AG04450 (cell line): ENCODE measurements at regions not wholly inside any gene's neighbourhood (a gene's known extent, or its start where the extent isn't known, plus 50 kb on each side); places are given as distances from the start of the nearest gene placed in this dataset.

Source experiments
- CTCF ChIA-PET: fragments of 300-600, 350-600 bp; formaldehyde crosslinking; extraction: SDS; loops from one replicate; lab custom pipeline; 2022; ENCODE audit warnings: antibody characterized with exemption, inconsistent platforms; lab: Charles Lee
- POLR2A ChIA-PET: fragments of 350-600 bp; formaldehyde crosslinking; extraction: SDS; loops from one replicate; lab custom pipeline; 2021; ENCODE audit warnings: antibody characterized with exemption, inconsistent platforms; lab: Yijun Ruan, JAX
- DNase-seq: peaks from one replicate; pipeline ENCODE4 v3.0.0-alpha.2; 2011; ENCODE audit warnings: low read depth, low spot score
- H3K27ac ChIP-seq: one replicate; pipeline ENCODE4 v1.5.1; 2012; ENCODE audit warnings: low read depth, low read length, control low read depth
- H3K27me3 ChIP-seq: one replicate; pipeline ENCODE4 v1.6.0; 2012; ENCODE audit warnings: low read length; ENCODE audit not compliant: control insufficient read depth, insufficient read depth
- H3K4me3 ChIP-seq: 2 replicates; pipeline ENCODE4 v1.5.1; 2011; ENCODE audit warnings: mild to moderate bottlenecking, low read depth, low read length, control low read depth
- H3K9me3 ChIP-seq: 2 replicates; pipeline ENCODE4 v1.5.1; 2012; ENCODE audit warnings: low read length; ENCODE audit not compliant: control insufficient read depth, insufficient read depth
- TF ChIP-seq, protein P1 (sequence below): IDR thresholded peaks from 2 replicates; pipeline ENCODE4 v1.5.1; 2011; ENCODE audit warnings: low read depth, low read length, control low read depth, inconsistent platforms

DNA sequence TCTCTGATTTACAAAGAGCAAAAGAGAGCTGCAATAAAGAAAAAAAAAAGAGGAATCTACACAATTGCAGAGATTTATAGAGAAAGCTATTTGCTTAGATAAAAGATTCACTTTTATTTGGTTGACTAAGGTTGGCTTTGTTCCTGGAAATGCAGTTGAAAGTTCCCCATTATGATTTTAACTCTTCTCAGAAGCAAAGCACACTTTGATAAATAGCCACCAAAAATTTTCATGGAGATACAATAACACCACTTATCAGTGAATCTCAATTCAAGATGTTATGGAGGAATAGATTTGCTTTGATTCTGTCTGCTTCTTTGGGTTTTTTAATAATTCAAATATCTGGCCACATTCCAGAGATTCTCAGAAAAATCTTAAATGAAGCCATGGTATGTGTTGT lies 88.5 kb upstream of the ANO3 start:
- no peaks in the 10 kb centered on the region for H3K27me3 ChIP-seq
- ChIA-PET CTCF (interaction anchor here (0.8 to 3.3 kb wide), 7 partner anchors 12 to 272 kb away, joined by 3 to 16 read pairs (median 5); no protein-coding TSS in a partner anchor), POLR2A (interaction anchor here (1.7 kb wide), 1 partner anchor 12 kb away, joined by 3 read pairs; no protein-coding TSS in a partner anchor)
- TF ChIP-seq, protein P1, sequence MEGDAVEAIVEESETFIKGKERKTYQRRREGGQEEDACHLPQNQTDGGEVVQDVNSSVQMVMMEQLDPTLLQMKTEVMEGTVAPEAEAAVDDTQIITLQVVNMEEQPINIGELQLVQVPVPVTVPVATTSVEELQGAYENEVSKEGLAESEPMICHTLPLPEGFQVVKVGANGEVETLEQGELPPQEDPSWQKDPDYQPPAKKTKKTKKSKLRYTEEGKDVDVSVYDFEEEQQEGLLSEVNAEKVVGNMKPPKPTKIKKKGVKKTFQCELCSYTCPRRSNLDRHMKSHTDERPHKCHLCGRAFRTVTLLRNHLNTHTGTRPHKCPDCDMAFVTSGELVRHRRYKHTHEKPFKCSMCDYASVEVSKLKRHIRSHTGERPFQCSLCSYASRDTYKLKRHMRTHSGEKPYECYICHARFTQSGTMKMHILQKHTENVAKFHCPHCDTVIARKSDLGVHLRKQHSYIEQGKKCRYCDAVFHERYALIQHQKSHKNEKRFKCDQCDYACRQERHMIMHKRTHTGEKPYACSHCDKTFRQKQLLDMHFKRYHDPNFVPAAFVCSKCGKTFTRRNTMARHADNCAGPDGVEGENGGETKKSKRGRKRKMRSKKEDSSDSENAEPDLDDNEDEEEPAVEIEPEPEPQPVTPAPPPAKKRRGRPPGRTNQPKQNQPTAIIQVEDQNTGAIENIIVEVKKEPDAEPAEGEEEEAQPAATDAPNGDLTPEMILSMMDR = no peak
- 0 out of 2 replicates have a peak, but pooled peaks cover 3% of the 10 kb centered on the region for H3K9me3 ChIP-seq
- no peak overlapping the region for H3K27ac ChIP-seq
- DNase-seq = no peak
- no peak overlapping the region for H3K4me3 ChIP-seq

DNA sequence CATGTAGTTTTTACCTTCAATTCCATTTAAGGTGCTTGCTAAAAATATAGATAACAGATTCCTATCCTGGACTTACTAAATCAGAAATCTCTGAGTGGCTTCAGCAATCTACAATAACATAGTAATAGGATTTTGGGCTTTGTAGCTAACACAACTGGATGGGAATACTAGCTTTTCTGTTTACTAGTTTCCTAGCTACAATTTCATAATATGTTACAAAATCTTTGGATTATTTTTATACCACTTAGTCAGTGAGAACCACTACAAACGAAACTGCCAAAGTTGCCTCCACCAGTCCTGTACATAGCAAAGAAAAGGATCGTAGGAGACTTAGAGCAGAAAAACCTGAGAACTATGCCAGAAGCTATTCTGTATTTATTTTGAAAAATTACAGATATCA lies 87.7 kb upstream of the ANO3 start:
- TF ChIP-seq, protein P1 = no peak
- H3K4me3 ChIP-seq = no peak overlapping the region
- POLR2A ChIA-PET = interaction anchor here (0.7 to 1.7 kb wide), 2 partner anchors 10 to 13 kb away, joined by 3 to 6 read pairs; no protein-coding TSS in a partner anchor
- no peak for DNase-seq
- 0 out of 2 replicates have a peak, but pooled peaks cover 3% of the 10 kb centered on the region for H3K9me3 ChIP-seq
- CTCF ChIA-PET = interaction anchor here (1.5 to 3.3 kb wide), 4 partner anchors 16 to 262 kb away, joined by 3 to 16 read pairs (median 9); no protein-coding TSS in a partner anchor
- no peak overlapping the region for H3K27ac ChIP-seq
- H3K27me3 ChIP-seq = no peaks in the 10 kb centered on the region

DNA sequence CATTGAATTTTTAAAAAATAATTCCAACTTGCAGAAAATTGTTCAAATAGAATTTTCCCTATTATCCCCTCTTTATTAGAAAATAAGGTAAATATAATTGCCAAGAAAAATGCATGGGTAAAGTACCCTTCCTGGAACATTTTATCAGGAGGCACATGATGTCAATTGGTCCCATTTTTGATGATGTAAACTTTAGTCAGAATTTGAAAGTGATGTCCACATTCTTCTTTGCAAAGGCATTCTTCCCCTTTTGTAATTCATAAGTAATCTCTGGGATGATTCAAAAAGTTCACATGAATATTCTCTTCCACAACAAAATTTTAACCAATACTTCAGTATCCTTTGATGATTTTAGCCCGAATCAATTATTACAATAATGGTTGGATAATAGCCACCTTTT lies 86.9 kb upstream of the ANO3 start:
- ChIA-PET POLR2A (interaction anchor here (1.7 kb wide), 1 partner anchor 14 kb away, joined by 3 read pairs; no protein-coding TSS in a partner anchor), CTCF (interaction anchor here (2.2 kb wide), 1 partner anchor 39 kb away, joined by 7 read pairs; no protein-coding TSS in a partner anchor)
- TF ChIP-seq, protein P1 = no peak
- Histone ChIP-seq H3K4me3 (no peak overlapping the region), H3K27ac (no peak overlapping the region), H3K27me3 (no peaks in the 10 kb centered on the region), H3K9me3 (0 out of 2 replicates have a peak, but pooled peaks cover 3% of the 10 kb centered on the region)
- no peak for DNase-seq

DNA sequence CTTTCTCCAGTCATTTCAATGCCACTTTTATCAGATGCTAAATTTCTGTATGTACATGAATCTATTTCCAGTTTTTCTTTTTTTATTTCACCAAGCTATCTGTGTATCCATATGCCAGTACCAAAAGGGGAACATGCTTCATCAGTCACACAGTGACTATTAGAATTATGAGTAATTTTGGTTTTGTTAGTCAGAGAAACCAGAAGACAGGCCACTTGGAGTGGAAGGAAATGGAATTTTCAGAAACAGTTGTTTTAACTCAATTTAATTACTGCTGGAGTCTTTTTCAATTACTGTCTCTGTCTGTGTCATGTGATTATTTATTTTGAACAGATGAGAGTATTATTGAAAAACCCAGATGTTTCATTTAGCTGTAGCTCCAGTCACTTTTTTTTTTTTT lies 84.6 kb upstream of the ANO3 start:
- no peak for DNase-seq
- Histone ChIP-seq H3K27me3 (no peaks in the 10 kb centered on the region), H3K4me3 (no peak overlapping the region), H3K9me3 (0 out of 2 replicates have a peak, but pooled peaks cover 3% of the 10 kb centered on the region), H3K27ac (no peak overlapping the region)
- CTCF ChIA-PET = interaction anchor here (1.2 to 1.9 kb wide), 2 partner anchors 19 to 265 kb away, joined by 3 to 7 read pairs; no protein-coding TSS in a partner anchor
- TF ChIP-seq, protein P1 = no peak
- POLR2A ChIA-PET = interaction anchor here (0.7 kb wide), 1 partner anchor 19 kb away, joined by 4 read pairs; no protein-coding TSS in a partner anchor

DNA sequence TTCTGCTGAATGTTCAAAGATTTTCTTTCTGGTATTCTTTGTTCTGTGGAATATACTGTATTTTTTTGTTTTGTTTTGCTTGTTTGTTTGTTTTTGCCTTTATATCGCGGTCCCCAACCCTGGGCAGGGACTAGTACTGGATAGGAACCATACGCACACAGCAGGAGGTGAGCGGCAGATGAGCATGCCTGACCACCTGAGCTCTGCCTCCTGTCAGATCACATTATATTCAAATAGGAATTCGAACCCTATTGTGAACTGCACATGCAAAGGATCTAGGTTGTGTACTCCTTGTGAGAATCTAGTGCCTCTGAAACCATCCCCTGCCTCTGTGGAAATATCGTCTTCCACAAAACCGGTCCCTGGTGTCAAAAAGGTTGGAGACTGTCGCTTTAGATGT lies 83.3 kb upstream of the ANO3 start:
- Histone ChIP-seq H3K4me3 (no peak overlapping the region), H3K9me3 (0 out of 2 replicates have a peak, but pooled peaks cover 3% of the 10 kb centered on the region), H3K27me3 (no peaks in the 10 kb centered on the region), H3K27ac (no peak overlapping the region)
- POLR2A ChIA-PET = no interaction called here
- TF ChIP-seq, protein P1 = no peak
- DNase-seq = no peak
- CTCF ChIA-PET = interaction anchor here (1.3 to 3.4 kb wide), 3 partner anchors 21 to 267 kb away, joined by 5 to 12 read pairs (median 12); no protein-coding TSS in a partner anchor
